ENCODE measurements at regions not wholly inside any gene's neighbourhood (a gene's known extent, or its start where the extent isn't known, plus 50 kb on each side); places are given as distances from the start of the nearest gene placed in this dataset.

GRCh38 chr1:229000187-229000586 lies 264.9 kb downstream of the RHOU start (continued):
- no peak for TF ChIP-seq REST (IDR thresholded peaks at IDR 0.05; ENCODE audit: unreplicated experiment)
- TF ChIP-seq JUNB (IDR thresholded peaks at IDR 0.05; ENCODE audit: unreplicated experiment): no peak
- TF ChIP-seq NANOG (IDR thresholded peaks at IDR 0.05; ENCODE audit: borderline replicate concordance): no peak

DNA sequence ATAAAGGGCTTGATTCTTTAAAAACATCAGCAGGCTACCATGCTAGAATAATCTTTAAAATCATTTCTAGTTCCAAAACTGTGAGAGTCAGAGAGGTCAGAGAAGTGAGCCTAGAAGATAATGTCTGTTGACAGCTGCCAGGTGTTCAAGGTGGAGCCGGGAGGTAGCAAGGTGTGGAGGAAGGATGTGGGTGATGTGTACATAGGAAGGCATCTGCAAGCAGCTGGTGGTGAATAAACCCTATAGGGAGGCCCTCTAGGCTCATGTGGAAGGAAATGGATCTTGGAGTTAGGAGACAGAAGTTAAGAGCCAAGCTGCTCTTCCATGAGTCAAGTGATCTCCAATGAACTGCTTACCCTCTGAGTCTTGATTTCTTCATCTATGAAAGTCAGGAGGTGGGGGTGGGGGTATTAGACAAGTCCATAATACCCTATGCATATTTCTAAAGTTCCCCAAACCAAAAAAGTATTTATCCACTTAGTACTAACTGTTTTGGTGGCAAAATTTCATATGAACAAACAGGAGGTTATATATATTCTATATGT lies 266.3 kb downstream of the RHOU start:
- no peaks in the 10 kb centered on the region for H3F3A ChIP-seq (replicated peaks; ENCODE audit: low read depth)
- no peaks in the 10 kb centered on the region for H3K27me3 ChIP-seq (ENCODE audit: insufficient read depth)
- peaks cover 7% of the 10 kb centered on the region for H3K4me1 Mint-ChIP-seq
- peaks cover 3% of the 10 kb centered on the region for H3K27me3 Mint-ChIP-seq (ENCODE audit: insufficient read depth, low read depth, poor library complexity)
- no peak overlapping the region for H3K27ac Mint-ChIP-seq
- H3K4me2 ChIP-seq: no peak overlapping the region
- no peaks in the 10 kb centered on the region for H3K36me3 ChIP-seq (ENCODE audit: insufficient read depth)
- no peak overlapping the region for H2AFZ ChIP-seq
- no peak overlapping the region for H3K27ac ChIP-seq (ENCODE audit: low read depth)
- H3K9me2 ChIP-seq (ENCODE audit: insufficient read depth): 0 out of 2 replicates have a peak, but pooled peaks cover 4% of the 10 kb centered on the region
- TF ChIP-seq ZNF114 (CRISPR knock-in tag; IDR thresholded peaks at IDR 0.05) (no peak), JUNB (IDR thresholded peaks at IDR 0.05; ENCODE audit: unreplicated experiment) (no peak), STAT1 (IDR thresholded peaks at IDR 0.05; ENCODE audit: unreplicated experiment) (no peak), ZNF331 (CRISPR knock-in tag; IDR thresholded peaks at IDR 0.05; ENCODE audit: low read depth) (no peak)
- no peaks in the 10 kb centered on the region for H3K36me3 Mint-ChIP-seq (ENCODE audit: low read depth)
- no peak overlapping the region for H3K4me3 ChIP-seq
- no peak for DNase-seq (ENCODE audit: low spot score)
- peaks cover 7% of the 10 kb centered on the region for H3K4me1 ChIP-seq (ENCODE audit: insufficient read depth)
- H3K79me2 ChIP-seq (replicated peaks; ENCODE audit: insufficient read depth): no peaks in the 10 kb centered on the region
- ATAC-seq: no peak
- no peaks in the 10 kb centered on the region for H3K9me3 Mint-ChIP-seq
- H4K20me1 ChIP-seq (replicated peaks; ENCODE audit: insufficient read depth): no peaks in the 10 kb centered on the region
- H3K4me3 Mint-ChIP-seq: no peak overlapping the region

DNA sequence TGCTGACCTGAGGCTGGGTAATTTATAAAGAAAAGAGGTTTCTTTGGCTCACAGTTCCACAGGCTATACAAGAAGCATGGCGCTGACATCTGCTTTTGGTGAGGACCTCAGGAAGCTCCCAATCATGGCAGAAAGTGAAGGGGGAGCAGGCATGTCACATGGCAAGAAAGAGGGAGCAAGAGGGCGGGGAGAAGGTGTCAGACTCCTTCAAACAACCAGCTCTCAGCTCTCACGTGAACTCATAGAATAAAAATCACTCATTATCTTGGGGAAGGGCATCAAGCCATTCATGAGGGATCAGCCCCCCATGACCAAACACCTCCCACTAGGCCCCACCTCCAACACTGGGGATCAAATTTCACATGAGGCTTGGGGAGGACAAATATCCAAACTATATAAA lies 266.8 kb downstream of the RHOU start:
- H3K36me3 ChIP-seq (ENCODE audit: insufficient read depth): no peaks in the 10 kb centered on the region
- no peaks in the 10 kb centered on the region for H3K27me3 ChIP-seq (ENCODE audit: insufficient read depth)
- Mint-ChIP-seq H3K4me1 (peaks cover 7% of the 10 kb centered on the region), H3K27me3 (ENCODE audit: insufficient read depth, low read depth, poor library complexity) (peaks cover 2% of the 10 kb centered on the region), H3K36me3 (ENCODE audit: low read depth) (no peaks in the 10 kb centered on the region), H3K9me3 (no peaks in the 10 kb centered on the region), H3K4me3 (no peak overlapping the region), H3K27ac (no peak overlapping the region)
- DNase-seq (ENCODE audit: low spot score) (no peak), ATAC-seq (no peak)
- H3K4me3 ChIP-seq: no peak overlapping the region
- no peak overlapping the region for H3K27ac ChIP-seq (ENCODE audit: low read depth)
- H4K20me1 ChIP-seq (replicated peaks; ENCODE audit: insufficient read depth): no peaks in the 10 kb centered on the region
- no peak overlapping the region for H3K4me2 ChIP-seq
- H3K9me2 ChIP-seq (ENCODE audit: insufficient read depth): 0 out of 2 replicates have a peak, but pooled peaks cover 3% of the 10 kb centered on the region
- no peaks in the 10 kb centered on the region for H3K79me2 ChIP-seq (replicated peaks; ENCODE audit: insufficient read depth)
- no peak overlapping the region for H2AFZ ChIP-seq
- H3K4me1 ChIP-seq (ENCODE audit: insufficient read depth): peaks cover 4% of the 10 kb centered on the region
- H3F3A ChIP-seq (replicated peaks; ENCODE audit: low read depth): no peaks in the 10 kb centered on the region
- TF ChIP-seq REST (IDR thresholded peaks at IDR 0.05; ENCODE audit: unreplicated experiment) (no peak), POLR2AphosphoS5 (IDR thresholded peaks at IDR 0.05; ENCODE audit: low read depth) (no peak), CTCF (conservative IDR thresholded peaks at IDR 0.05; ENCODE audit: low read depth in 2 of 2) (no peak), CREB1 (CRISPR knock-in tag; IDR thresholded peaks at IDR 0.05; ENCODE audit: low read depth) (no peak), NANOG (IDR thresholded peaks at IDR 0.05; ENCODE audit: borderline replicate concordance) (no peak), EZH2phosphoT487 (IDR thresholded peaks at IDR 0.05; ENCODE audit: unreplicated experiment) (no peak), EZH2 (IDR thresholded peaks at IDR 0.05; ENCODE audit: low read depth, unreplicated experiment) (no peak)

Measured in GM23338 (cell line).